Endodermal cell (in vitro differentiated cells): ENCODE measurements at regions not wholly inside any gene's neighbourhood (a gene's known extent, or its start where the extent isn't known, plus 50 kb on each side); places are given as distances from the start of the nearest gene placed in this dataset.

ENCODE experiments used
- DNase-seq: peaks from one replicate; pipeline ENCODE4 v3.0.0-alpha.2; 2017
- H3K27ac ChIP-seq: 2 replicates; pipeline ENCODE4 v1.5.1; 2013; ENCODE audit warnings: mild to moderate bottlenecking, low read depth, low read length, moderate library complexity
- H3K27me3 ChIP-seq: 2 replicates; pipeline ENCODE4 v1.6.1; 2013; ENCODE audit warnings: mild to moderate bottlenecking, low read length, moderate library complexity; ENCODE audit not compliant: insufficient read depth, control insufficient read depth, poor library complexity, severe bottlenecking
- H3K36me3 ChIP-seq: 2 replicates; pipeline ENCODE4 v1.7.0; 2013; ENCODE audit warnings: mild to moderate bottlenecking, low read length, moderate library complexity; ENCODE audit not compliant: control insufficient read depth, insufficient read depth
- H3K4me1 ChIP-seq: one replicate; pipeline ENCODE4 v1.7.0; 2013; ENCODE audit warnings: low read length; ENCODE audit not compliant: control insufficient read depth, insufficient read depth
- H3K4me3 ChIP-seq: 2 replicates; pipeline ENCODE4 v1.5.1; 2013; ENCODE audit warnings: mild to moderate bottlenecking, low read length, moderate library complexity
- H3K9ac ChIP-seq: 2 replicates; pipeline ENCODE4 v1.6.1; 2013; ENCODE audit warnings: mild to moderate bottlenecking, low read length, moderate library complexity; ENCODE audit not compliant: poor library complexity, severe bottlenecking; ENCODE audit errors: extremely low read depth
- H3K9me3 ChIP-seq: 2 replicates; pipeline ENCODE4 v1.6.1; 2013; ENCODE audit warnings: mild to moderate bottlenecking, low read length, moderate library complexity; ENCODE audit not compliant: control insufficient read depth
- H3K27ac Mint-ChIP-seq: 2 replicates; pipeline ENCODE4 v1.8.0; 2020; ENCODE audit warnings: mixed read lengths
- H3K27me3 Mint-ChIP-seq: 2 replicates; pipeline ENCODE4 v1.8.0; 2021; ENCODE audit warnings: mild to moderate bottlenecking, mixed read lengths; ENCODE audit not compliant: insufficient read depth
- H3K36me3 Mint-ChIP-seq: 2 replicates; pipeline ENCODE4 v1.8.0; 2020; ENCODE audit warnings: low read depth, mixed read lengths
- H3K4me1 Mint-ChIP-seq: 2 replicates; pipeline ENCODE4 v1.8.0; 2020; ENCODE audit warnings: mixed read lengths
- H3K4me3 Mint-ChIP-seq: 2 replicates; pipeline ENCODE4 v1.8.0; 2020; ENCODE audit warnings: mild to moderate bottlenecking, moderate library complexity, mixed read lengths
- H3K9me3 Mint-ChIP-seq: 2 replicates; pipeline ENCODE4 v1.8.0; 2020; ENCODE audit warnings: mild to moderate bottlenecking, mixed read lengths
- WGBS, 2 experiments: methylation state at CpG; one replicate each; pipeline versions ENCODE4 v1.1.5 to v1.1.7; 2013; ENCODE audit warnings: missing lambda C conversion rate in 2 of 2, mixed read lengths in 1 of 2; ENCODE audit not compliant: insufficient coverage in 1 of 2, insufficient read length in 1 of 2; 5-methylcytosine and 5-hydroxymethylcytosine counted together
- TF ChIP-seq, protein P1 (sequence below): fragments of 200-600 bp; sonication (generic); conservative IDR thresholded peaks from 2 replicates; pipeline ENCODE4 v1.5.0; 2021; ENCODE audit warnings: antibody characterized with exemption, mild to moderate bottlenecking

DNA sequence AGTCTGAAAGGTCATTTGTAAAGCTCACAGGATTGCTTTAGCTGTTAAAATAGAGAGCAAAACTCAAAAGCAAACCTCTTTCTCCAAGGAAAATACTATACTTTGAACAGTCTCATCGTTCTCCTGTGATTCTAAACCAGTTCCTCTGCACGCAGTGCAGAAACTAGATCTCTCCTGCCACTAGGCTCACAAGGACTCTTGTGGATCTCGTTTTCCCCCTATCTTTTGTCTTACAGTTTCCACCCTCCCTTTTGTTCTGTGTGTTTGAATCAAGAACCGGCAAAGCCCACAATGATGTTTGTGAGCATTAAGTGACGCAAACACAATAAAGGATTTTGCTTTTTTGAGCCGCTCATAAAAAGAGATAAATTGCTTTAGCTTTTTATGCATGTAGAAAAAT lies 1103.5 kb upstream of the RBFOX1 start:
- Mint-ChIP-seq H3K27me3 (no peaks in the 10 kb centered on the region), H3K27ac (no peak overlapping the region), H3K9me3 (peaks cover 2% of the 10 kb centered on the region), H3K4me3 (no peak overlapping the region), H3K4me1 (peaks cover 4% of the 10 kb centered on the region), H3K36me3 (no peaks in the 10 kb centered on the region)
- no peaks in the 10 kb centered on the region for H3K36me3 ChIP-seq
- DNase-seq, result no peak
- no peaks in the 10 kb centered on the region for H3K4me1 ChIP-seq
- H3K9me3 ChIP-seq, result no peaks in the 10 kb centered on the region
- no peak overlapping the region for H3K9ac ChIP-seq
- 78 to 90% methylated on average over 4 to 6 of the region's 6 CpGs for WGBS, 2 experiments
- TF ChIP-seq, protein P1, sequence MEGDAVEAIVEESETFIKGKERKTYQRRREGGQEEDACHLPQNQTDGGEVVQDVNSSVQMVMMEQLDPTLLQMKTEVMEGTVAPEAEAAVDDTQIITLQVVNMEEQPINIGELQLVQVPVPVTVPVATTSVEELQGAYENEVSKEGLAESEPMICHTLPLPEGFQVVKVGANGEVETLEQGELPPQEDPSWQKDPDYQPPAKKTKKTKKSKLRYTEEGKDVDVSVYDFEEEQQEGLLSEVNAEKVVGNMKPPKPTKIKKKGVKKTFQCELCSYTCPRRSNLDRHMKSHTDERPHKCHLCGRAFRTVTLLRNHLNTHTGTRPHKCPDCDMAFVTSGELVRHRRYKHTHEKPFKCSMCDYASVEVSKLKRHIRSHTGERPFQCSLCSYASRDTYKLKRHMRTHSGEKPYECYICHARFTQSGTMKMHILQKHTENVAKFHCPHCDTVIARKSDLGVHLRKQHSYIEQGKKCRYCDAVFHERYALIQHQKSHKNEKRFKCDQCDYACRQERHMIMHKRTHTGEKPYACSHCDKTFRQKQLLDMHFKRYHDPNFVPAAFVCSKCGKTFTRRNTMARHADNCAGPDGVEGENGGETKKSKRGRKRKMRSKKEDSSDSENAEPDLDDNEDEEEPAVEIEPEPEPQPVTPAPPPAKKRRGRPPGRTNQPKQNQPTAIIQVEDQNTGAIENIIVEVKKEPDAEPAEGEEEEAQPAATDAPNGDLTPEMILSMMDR, result no peak
- no peak overlapping the region for H3K27ac ChIP-seq
- no peaks in the 10 kb centered on the region for H3K27me3 ChIP-seq
- H3K4me3 ChIP-seq, result no peak overlapping the region

DNA sequence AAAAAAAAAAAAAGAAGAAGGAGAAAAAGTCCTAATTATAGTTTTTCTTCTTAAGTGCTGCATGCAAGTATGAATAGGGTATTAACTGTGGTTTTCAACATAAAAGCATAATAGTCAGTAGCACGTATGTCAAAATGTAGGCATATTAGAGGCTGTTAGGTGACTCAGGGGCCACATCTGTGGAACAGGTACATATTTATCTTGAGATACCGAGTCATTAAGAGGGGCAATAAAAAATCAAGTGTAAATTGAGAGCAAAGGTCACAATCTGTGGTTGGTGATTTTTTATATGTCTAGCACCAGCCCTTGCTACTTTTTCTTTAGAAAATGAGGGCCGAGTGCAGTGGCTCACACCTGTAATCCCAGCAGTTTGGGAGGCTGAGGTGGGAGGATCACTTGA lies 1113.8 kb upstream of the RBFOX1 start:
- DNase-seq, result no peak
- Histone ChIP-seq H3K27ac (no peak overlapping the region), H3K36me3 (no peaks in the 10 kb centered on the region), H3K4me1 (no peaks in the 10 kb centered on the region), H3K9me3 (no peaks in the 10 kb centered on the region), H3K9ac (no peak overlapping the region), H3K4me3 (no peak overlapping the region), H3K27me3 (peaks cover 4% of the 10 kb centered on the region)
- Mint-ChIP-seq H3K36me3 (no peaks in the 10 kb centered on the region), H3K4me1 (peaks cover 3% of the 10 kb centered on the region), H3K9me3 (peaks cover 4% of the 10 kb centered on the region), H3K27me3 (peaks cover 4% of the 10 kb centered on the region), H3K4me3 (no peak overlapping the region), H3K27ac (no peak overlapping the region)
- WGBS, 2 experiments, result 64 to 67% methylated on average over 3 of the region's 3 CpGs
- TF ChIP-seq, protein P1, result no peak

DNA sequence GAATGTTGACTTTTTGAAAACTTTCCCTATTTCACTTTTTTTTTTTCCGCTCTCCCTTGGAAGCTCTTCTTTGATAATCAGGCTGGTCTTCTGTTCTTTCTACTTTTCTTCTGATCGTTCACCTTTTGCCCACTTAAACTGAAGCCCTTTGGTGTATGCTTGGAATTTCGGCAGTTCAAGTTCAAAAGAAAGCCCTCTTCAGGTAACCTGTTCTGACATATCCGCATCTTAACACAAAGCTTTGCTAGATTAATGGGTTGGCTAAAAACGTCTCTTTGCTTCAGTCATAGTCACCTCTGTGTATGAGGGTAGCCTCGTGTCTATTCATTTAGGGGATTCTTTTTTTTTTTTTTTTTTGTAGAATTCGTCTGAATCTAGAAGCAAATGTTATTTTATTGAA lies 1115.8 kb upstream of the RBFOX1 start:
- H3K9me3 Mint-ChIP-seq, result no peaks in the 10 kb centered on the region
- no peak overlapping the region for H3K27ac ChIP-seq
- H3K4me1 Mint-ChIP-seq, result peaks cover 3% of the 10 kb centered on the region
- WGBS, 2 experiments, result 62 to 79% methylated on average over 3 to 7 of the region's 7 CpGs
- no peak overlapping the region for H3K27ac Mint-ChIP-seq
- DNase-seq, result no peak
- H3K4me3 Mint-ChIP-seq, result no peak overlapping the region
- no peaks in the 10 kb centered on the region for H3K4me1 ChIP-seq
- peaks cover 5% of the 10 kb centered on the region for H3K27me3 Mint-ChIP-seq
- no peak overlapping the region for H3K9ac ChIP-seq
- TF ChIP-seq, protein P1, result no peak
- H3K36me3 ChIP-seq, result no peaks in the 10 kb centered on the region
- H3K4me3 ChIP-seq, result no peak overlapping the region
- H3K36me3 Mint-ChIP-seq, result no peaks in the 10 kb centered on the region
- no peaks in the 10 kb centered on the region for H3K9me3 ChIP-seq
- H3K27me3 ChIP-seq, result peaks cover 5% of the 10 kb centered on the region
